GM19238 (cell line): ENCODE measurements at regions not wholly inside any gene's neighbourhood (a gene's known extent, or its start where the extent isn't known, plus 50 kb on each side); places are given as distances from the start of the nearest gene placed in this dataset.

ENCODE experiments used
- DNase-seq: peaks from one replicate; pipeline ENCODE4 v3.0.0; 2011; ENCODE audit warnings: low spot score; ENCODE audit not compliant: insufficient read length

DNA sequence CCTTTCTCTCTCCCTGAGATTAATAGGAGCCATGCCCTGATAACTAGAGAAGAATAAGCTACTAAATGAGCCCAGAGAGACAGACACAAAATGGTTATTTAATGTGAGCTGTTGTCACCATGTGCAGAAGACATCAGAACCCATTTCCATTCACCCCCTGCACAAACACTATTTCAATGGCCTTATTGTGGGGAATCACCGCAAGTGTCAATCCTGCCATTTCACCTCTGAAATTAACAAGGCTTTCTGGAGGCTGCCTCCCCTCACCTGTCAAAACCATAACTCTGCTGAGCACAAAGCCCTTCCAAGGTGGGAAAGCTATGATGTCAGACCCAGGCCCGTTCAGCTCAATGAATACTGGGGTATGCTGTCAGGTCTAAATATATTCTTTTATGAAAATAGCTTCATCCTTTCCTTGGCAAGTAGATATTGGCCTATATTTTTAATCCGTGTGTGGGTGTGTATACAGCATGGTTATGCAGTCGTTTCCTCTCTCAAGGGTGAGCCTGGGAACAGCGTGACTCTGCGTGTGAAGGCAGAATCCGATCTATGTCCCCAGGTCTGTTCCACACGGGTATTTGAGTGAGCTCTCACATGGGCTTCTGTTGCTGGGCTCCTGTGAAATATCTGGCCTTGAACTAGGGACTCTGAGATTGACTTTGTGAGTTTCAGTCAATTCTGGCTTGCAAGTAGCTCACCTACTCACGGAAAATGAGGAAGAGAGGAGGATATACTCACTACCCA lies 266.3 kb downstream of the FBXW7 start:
- DNase-seq: no peak

GRCh38 chr4:152267811-152268210 lies 268.1 kb downstream of the FBXW7 start:
- DNase-seq: no peak

DNA sequence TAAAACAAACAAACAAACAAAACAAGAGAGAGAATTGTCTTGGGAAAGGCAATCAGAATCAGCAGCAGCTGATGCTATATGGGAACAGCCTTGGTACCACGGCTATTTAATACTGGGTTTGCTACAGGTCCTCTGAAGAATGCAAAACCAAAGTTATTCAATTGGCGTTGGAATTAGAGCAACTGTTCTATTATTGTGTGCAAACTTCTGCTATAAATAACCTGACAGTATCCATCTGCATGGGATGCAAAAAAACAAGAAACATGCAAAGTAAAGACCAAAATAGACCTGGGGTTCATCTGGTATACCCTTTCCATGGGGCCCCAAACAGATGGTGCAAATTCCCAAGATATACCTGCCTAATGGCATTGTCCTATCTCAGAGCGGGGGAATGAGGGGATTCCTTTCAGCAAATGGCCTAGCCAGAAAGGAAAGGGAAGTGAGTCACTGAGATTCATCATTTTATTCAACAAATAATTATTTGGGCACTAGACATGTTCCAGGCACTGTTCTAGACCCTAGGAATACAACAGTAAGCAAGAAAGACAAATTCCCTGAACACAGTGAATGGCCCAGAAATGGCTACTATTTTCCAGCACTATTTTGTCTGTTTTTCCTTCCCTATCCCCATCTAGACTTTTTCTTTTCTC lies 268.9 kb downstream of the FBXW7 start:
- no peak for DNase-seq

- DNase-seq: no peak
Measured at GRCh38 chr4:152265149-152265621, 270.7 kb downstream of the FBXW7 start.

GRCh38 chr4:152264106-152264505 lies 271.8 kb downstream of the FBXW7 start:
- DNase-seq: no peak

GRCh38 chr4:152259866-152260265 lies 276.0 kb downstream of the FBXW7 start:
- DNase-seq: no peak

DNA sequence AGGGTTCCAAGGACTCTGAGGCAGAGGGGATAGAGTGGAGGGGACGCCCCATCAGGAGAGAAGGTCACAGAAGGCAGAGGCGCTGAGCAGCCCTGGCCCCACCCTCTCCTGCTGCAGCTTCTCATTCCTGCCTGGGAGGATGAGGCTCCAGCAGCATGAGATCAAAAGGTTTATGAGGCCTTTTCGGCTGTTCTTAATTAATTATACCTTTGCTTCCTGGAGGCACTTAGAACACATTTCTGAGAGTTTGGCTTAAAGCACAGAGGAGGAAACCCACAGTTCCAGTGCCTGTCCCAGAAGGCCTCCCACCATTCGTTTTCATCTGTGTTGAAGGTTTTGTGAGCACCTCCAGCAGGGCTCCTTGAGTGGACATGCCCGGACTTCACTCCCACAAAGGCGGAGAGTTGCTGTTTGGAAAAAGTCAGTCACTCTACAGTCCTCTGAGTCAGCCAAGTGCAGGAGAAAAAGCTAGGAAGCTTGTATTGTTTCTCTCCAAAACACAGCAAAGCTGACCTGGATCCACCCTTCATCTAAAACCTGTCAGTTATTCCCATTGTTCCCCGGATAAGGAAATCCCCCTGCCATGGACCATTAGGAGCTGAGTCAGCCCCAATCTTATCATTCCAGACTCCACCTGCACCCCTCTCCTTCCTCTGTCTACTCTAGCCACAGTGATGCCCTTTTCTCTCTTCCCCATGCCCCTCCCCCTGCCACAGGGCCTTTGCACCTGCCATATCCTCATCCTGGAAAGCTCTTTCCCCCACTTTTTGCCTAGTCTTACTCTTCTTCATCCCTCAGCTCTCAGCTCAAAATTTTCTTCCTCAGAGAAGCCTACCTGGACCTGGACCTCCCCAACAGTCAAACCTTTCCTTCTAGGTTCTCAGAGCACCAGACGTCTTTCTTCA lies 276.8 kb downstream of the FBXW7 start:
- DNase-seq: no peak

DNA sequence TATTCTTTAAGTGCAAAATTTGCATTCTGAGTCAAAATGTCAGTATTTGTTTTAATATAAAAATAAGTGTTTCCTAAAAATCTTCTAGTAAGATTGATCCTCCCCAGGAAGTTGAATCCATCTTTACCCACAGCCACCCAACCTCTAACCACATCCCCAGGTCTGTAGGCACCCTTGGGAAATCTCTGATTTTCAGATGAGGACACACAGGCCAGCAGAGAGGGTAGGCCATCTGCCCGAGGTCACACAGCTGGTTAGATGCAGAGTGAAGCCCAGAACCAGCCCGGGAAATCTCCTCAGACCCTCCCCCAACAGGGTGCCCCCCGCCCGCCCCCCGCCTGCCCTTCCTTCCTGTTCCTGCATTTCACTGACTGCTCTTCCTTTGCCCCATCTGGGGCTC lies 277.5 kb downstream of the FBXW7 start:
- no peak for DNase-seq

GRCh38 chr4:152257601-152258066 lies 278.3 kb downstream of the FBXW7 start:
- DNase-seq: no peak

GRCh38 chr4:152256996-152257395 lies 278.9 kb downstream of the FBXW7 start:
- DNase-seq: no peak

GRCh38 chr4:152255437-152255836 lies 280.5 kb downstream of the FBXW7 start:
- peak; percentile 46 for DNase-seq

- DNase-seq: no peak
Measured at GRCh38 chr4:152248347-152248746, 287.5 kb downstream of the FBXW7 start.

- DNase-seq: no peak
Measured at GRCh38 chr4:152247271-152247975, 288.5 kb downstream of the FBXW7 start.

DNA sequence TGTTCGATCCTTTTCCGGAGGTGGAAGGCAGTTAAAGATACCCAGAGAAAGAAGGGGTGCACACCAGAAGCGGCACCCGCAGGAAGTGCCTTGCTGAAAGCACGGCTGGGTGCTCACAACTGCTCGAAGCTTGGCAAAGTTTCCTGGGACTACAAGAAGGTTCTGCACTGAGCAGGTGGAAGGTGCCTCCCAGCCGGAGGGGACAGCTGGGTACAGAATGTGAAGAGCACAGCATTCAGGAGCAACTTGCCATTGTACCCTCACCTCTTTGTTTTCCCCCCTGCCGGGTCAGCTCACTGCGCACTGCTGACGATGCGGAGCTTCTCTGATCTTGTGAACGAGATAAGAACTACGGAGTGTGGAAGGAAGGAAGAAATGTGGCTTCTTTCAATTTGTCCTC lies 289.2 kb downstream of the FBXW7 start:
- no peak for DNase-seq

- DNase-seq: no peak
Measured at GRCh38 chr4:152245680-152246079, 290.2 kb downstream of the FBXW7 start.

GRCh38 chr4:152244659-152245058 lies 291.2 kb downstream of the FBXW7 start:
- DNase-seq: no peak

DNA sequence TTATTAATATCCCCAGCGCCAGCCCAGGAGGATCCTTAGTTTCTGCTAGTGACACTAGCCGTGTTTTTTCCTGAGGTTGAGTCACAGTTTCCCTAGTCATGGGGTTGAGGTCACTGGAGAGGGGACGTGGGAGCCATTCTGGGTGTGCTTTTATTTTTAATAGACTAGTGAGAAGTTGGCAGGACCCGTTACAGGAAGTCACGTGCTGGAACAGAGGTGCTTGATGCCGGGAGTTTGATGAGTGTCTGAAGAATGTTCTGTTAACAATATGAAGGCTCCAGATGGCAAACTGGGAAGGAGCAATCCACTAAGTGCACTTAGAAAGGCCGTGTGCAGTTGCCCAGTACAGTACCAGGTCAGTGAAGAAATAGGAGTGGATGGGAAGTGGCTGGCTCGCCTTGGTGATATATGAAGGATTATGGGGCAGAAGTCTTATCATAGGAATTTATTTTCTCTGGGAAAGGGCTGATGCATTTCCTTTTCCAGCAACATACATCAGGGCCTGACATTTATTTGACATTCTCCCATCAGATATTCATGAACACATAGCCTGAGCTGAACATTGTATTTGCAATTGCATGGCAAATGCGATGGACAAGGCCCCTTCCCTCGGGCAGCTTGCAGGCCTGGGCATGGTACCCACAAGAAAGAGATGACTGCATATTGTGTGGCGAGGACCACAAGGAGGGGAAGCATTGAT lies 291.8 kb downstream of the FBXW7 start:
- DNase-seq: no peak

- no peak for DNase-seq
Measured at GRCh38 chr4:152243206-152243605, 292.7 kb downstream of the FBXW7 start.

DNA sequence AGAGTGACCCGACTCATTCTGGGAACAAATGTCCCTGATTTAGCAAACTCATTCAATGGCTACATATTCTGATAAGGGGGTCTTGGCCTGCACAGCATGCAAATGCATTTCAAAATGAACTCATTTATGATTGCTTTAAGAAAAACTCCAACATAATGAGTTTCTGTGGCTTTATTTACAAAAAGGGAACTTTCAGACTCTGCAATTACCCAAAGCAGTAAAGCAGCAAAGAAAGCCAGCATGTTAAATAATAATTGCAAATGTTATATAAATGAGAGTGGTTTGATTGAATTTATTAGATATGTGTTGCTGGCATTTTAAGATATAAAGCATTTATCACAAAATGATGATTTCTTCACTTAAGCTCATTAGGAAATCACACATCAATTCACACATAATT lies 295.7 kb downstream of the FBXW7 start:
- no peak for DNase-seq

- no peak for DNase-seq
Measured at GRCh38 chr4:152239216-152239615, 296.7 kb downstream of the FBXW7 start.
